ENCODE measurements at regions not wholly inside any gene's neighbourhood (a gene's known extent, or its start where the extent isn't known, plus 50 kb on each side); places are given as distances from the start of the nearest gene placed in this dataset.

DNA sequence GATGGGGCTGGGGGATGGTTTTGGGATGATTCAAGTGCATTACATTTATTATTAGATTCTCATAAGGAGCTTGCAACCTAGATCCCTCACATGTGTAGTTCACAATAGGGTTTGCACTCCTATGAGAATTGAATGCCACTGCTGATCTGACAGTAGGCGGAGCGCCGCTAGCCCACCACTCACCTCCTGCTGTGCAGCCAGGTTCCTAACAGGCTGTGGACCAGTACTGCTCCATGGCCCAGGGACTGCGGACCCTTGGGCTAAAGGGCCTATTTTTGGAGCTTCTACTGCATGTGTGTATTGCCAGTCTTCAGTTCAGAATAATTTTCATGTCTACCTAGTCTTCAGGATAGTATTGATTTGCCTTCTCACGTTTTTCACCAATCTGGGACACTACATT lies 165.3 kb upstream of the TWIST2 start:
- TF ChIP-seq POLR2A (IDR thresholded peaks at IDR 0.05), result no peak
- TF ChIP-seq, protein P1, sequence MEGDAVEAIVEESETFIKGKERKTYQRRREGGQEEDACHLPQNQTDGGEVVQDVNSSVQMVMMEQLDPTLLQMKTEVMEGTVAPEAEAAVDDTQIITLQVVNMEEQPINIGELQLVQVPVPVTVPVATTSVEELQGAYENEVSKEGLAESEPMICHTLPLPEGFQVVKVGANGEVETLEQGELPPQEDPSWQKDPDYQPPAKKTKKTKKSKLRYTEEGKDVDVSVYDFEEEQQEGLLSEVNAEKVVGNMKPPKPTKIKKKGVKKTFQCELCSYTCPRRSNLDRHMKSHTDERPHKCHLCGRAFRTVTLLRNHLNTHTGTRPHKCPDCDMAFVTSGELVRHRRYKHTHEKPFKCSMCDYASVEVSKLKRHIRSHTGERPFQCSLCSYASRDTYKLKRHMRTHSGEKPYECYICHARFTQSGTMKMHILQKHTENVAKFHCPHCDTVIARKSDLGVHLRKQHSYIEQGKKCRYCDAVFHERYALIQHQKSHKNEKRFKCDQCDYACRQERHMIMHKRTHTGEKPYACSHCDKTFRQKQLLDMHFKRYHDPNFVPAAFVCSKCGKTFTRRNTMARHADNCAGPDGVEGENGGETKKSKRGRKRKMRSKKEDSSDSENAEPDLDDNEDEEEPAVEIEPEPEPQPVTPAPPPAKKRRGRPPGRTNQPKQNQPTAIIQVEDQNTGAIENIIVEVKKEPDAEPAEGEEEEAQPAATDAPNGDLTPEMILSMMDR (IDR thresholded peaks at IDR 0.05 in 8 of 11, conservative IDR thresholded peaks at IDR 0.05 in 3 of 11), result no peak

Measured in spleen (tissue), 7 donors.